GM12865 (cell line): ENCODE measurements at regions not wholly inside any gene's neighbourhood (a gene's known extent, or its start where the extent isn't known, plus 50 kb on each side); places are given as distances from the start of the nearest gene placed in this dataset.

Source experiments
- DNase-seq: peaks from one replicate; pipeline ENCODE4 v3.0.0; 2010; ENCODE audit warnings: low read depth
- H3K4me3 ChIP-seq: 2 replicates; pipeline ENCODE4 v1.5.1; 2011; ENCODE audit warnings: mild to moderate bottlenecking, low read depth, low read length, control low read depth
- TF ChIP-seq, protein P1 (sequence below): IDR thresholded peaks from 2 replicates; pipeline ENCODE4 v1.5.1; 2011; ENCODE audit warnings: low read length, control low read depth, low read depth, inconsistent platforms; ENCODE audit not compliant: insufficient read depth; ENCODE audit errors: missing control alignments

DNA sequence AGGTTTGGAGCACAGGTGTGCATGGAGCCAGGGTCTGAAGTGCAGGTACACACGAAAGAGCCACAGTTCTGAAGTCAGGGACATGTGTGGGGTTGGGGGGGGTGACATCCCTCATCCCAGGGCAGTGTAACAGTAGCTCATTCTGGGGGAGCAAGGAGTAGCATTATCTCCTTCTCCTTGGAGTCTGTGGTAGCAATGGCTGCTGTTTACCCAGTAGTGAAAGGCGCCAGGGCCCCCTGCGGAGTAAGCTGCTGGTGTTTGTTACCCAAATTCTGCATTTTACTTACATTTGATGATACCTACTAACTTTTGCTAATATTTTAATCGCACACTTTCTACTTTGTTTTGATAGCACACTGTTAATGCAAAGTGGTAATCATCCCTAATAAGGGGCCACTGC lies 665.5 kb downstream of the GATA3 start:
- TF ChIP-seq, protein P1, sequence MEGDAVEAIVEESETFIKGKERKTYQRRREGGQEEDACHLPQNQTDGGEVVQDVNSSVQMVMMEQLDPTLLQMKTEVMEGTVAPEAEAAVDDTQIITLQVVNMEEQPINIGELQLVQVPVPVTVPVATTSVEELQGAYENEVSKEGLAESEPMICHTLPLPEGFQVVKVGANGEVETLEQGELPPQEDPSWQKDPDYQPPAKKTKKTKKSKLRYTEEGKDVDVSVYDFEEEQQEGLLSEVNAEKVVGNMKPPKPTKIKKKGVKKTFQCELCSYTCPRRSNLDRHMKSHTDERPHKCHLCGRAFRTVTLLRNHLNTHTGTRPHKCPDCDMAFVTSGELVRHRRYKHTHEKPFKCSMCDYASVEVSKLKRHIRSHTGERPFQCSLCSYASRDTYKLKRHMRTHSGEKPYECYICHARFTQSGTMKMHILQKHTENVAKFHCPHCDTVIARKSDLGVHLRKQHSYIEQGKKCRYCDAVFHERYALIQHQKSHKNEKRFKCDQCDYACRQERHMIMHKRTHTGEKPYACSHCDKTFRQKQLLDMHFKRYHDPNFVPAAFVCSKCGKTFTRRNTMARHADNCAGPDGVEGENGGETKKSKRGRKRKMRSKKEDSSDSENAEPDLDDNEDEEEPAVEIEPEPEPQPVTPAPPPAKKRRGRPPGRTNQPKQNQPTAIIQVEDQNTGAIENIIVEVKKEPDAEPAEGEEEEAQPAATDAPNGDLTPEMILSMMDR = no peak
- no peak overlapping the region for H3K4me3 ChIP-seq
- no peak for DNase-seq

- no peak for DNase-seq
- TF ChIP-seq, protein P1 = no peak
- H3K4me3 ChIP-seq = no peak overlapping the region
Measured at GRCh38 chr10:8721650-8722049, 667.2 kb downstream of the GATA3 start.

DNA sequence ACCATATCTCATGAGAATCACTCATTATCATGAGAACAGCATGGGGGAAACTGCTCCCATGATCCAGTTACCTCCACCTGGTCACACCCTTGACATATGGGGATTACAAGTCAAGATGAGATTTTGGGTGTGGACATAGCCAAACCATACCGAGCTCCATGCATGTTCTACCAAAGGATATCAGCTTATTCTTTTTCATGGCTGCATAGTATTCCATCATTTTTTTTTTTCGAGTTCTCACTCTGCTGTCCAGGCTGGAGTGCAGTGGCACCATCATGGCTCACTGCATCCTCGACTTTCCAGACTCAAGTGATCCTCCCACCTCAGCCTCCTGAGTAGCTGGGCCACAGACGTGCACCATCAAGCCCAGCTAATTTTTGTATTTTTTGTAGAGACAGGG lies 668.3 kb downstream of the GATA3 start:
- DNase-seq = no peak
- no peak overlapping the region for H3K4me3 ChIP-seq

GRCh38 chr10:8725343-8725742 lies 670.9 kb downstream of the GATA3 start:
- TF ChIP-seq, protein P1 = no peak
- no peak overlapping the region for H3K4me3 ChIP-seq
- DNase-seq = no peak

More for the DNA sequence above, 668.3 kb downstream of the GATA3 start:
- TF ChIP-seq, protein P1 = no peak

DNA sequence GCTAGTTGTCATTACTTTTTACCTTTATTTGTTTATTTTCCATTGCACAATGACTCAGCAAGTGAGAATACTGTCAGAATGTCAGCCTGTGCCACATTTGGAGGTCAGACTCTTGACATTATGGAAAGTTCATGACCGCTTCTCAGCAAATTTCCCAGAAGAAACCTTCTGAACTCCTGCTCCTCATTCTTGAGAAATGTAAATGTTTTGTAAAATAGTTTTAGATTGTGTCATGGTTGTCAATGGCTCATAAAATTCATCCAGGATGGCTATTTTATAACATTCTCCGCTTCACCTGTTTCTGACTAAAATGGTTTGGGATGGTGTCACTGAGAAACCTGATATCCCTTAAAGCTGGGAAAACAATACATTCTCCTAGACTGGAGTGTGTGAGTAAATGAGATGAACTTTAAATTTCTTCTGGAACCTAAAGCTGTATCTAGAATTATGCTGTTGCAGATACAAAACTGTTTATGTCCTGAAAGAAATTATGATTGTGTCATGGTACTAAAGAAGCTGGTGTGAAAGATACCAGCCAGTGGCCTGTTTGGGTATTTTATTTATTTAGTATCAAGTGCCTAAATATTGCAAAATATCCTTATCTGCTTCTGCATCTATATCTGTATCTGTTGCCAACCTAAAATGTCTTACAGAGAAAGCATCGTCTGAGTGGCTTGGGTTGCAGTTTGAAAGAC lies 671.7 kb downstream of the GATA3 start:
- TF ChIP-seq, protein P1 = no peak
- no peak for DNase-seq

GRCh38 chr10:8726779-8727084 lies 672.2 kb downstream of the GATA3 start:
- no peak overlapping the region for H3K4me3 ChIP-seq
- TF ChIP-seq, protein P1 = no peak
- no peak for DNase-seq

More for the DNA sequence above, 671.7 kb downstream of the GATA3 start:
- H3K4me3 ChIP-seq = no peak overlapping the region
